ELF-1 (cell line): ENCODE measurements at regions not wholly inside any gene's neighbourhood (a gene's known extent, or its start where the extent isn't known, plus 50 kb on each side); places are given as distances from the start of the nearest gene placed in this dataset.

ENCODE experiments used
- DNase-seq: peaks from one replicate; pipeline ENCODE4 v3.0.0-alpha.2; 2016; ENCODE audit warnings: low read depth, low spot score

GRCh38 chr4:156411531-156411930 lies 457.9 kb upstream of the CTSO start:
- no peak for DNase-seq

GRCh38 chr4:156408749-156409148 lies 455.1 kb upstream of the CTSO start:
- DNase-seq = no peak

GRCh38 chr4:156401371-156401770 lies 447.7 kb upstream of the CTSO start:
- DNase-seq = no peak

GRCh38 chr4:156396534-156396933 lies 442.9 kb upstream of the CTSO start:
- no peak for DNase-seq

- DNase-seq = no peak
Observed at GRCh38 chr4:156391325-156391653, 437.6 kb upstream of the CTSO start.

GRCh38 chr4:156390599-156391324 lies 437.1 kb upstream of the CTSO start:
- DNase-seq = no peak

GRCh38 chr4:156388826-156389225 lies 435.2 kb upstream of the CTSO start:
- no peak for DNase-seq

GRCh38 chr4:156378033-156378665 lies 424.5 kb upstream of the CTSO start:
- no peak for DNase-seq

- no peak for DNase-seq
Observed at GRCh38 chr4:156377036-156377710, 423.5 kb upstream of the CTSO start.

- no peak for DNase-seq
Observed at GRCh38 chr4:156374894-156375293, 421.2 kb upstream of the CTSO start.

GRCh38 chr4:156374069-156374468 lies 420.4 kb upstream of the CTSO start:
- peak; percentile 8 for DNase-seq

GRCh38 chr4:156367502-156367901 lies 413.8 kb upstream of the CTSO start:
- peak; percentile 47 for DNase-seq

- no peak for DNase-seq
Observed at GRCh38 chr4:156362581-156362980, 408.9 kb upstream of the CTSO start.

- peak; percentile 65 for DNase-seq
Observed at GRCh38 chr4:156347412-156348075, 393.9 kb upstream of the CTSO start.

GRCh38 chr4:156346959-156347385 lies 393.3 kb upstream of the CTSO start:
- DNase-seq = peak; percentile 80

- no peak for DNase-seq
Observed at GRCh38 chr4:156344397-156344796, 390.7 kb upstream of the CTSO start.

- no peak for DNase-seq
Observed at GRCh38 chr4:156336511-156336910, 382.8 kb upstream of the CTSO start.

GRCh38 chr4:156335721-156336120 lies 382.1 kb upstream of the CTSO start:
- no peak for DNase-seq

- no peak for DNase-seq
Observed at GRCh38 chr4:156330436-156331031, 376.9 kb upstream of the CTSO start.

GRCh38 chr4:156329779-156330178 lies 376.1 kb upstream of the CTSO start:
- no peak for DNase-seq

GRCh38 chr4:156328882-156329281 lies 375.2 kb upstream of the CTSO start:
- no peak for DNase-seq

- DNase-seq = no peak
Observed at GRCh38 chr4:156326246-156326645, 372.6 kb upstream of the CTSO start.
